ENCODE measurements at regions not wholly inside any gene's neighbourhood (a gene's known extent, or its start where the extent isn't known, plus 50 kb on each side); places are given as distances from the start of the nearest gene placed in this dataset.
A peak's percentile ranks its signal among the peaks of the same experiment; 100 is the strongest.

DNA sequence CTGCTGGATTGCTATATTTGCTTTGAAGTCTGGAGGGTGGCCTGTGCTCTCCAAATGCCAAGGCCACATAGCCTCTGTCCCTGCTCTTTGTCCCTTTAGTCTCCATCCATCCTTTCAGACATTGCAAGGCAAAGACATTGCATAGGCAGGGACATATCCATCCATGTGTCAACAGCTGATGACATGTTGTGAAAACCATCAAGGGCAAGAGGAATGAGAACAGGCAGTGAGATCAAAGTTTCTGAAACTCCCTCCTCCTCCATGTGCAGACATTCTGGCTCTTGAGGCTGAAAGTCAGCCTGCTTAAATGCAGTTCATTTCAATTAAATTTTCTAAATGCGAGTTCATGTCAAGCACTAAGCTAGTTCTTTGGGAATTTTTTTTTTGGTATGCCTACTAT lies 135.2 kb upstream of the CTNNB1 start:
- TF ChIP-seq, protein P1, sequence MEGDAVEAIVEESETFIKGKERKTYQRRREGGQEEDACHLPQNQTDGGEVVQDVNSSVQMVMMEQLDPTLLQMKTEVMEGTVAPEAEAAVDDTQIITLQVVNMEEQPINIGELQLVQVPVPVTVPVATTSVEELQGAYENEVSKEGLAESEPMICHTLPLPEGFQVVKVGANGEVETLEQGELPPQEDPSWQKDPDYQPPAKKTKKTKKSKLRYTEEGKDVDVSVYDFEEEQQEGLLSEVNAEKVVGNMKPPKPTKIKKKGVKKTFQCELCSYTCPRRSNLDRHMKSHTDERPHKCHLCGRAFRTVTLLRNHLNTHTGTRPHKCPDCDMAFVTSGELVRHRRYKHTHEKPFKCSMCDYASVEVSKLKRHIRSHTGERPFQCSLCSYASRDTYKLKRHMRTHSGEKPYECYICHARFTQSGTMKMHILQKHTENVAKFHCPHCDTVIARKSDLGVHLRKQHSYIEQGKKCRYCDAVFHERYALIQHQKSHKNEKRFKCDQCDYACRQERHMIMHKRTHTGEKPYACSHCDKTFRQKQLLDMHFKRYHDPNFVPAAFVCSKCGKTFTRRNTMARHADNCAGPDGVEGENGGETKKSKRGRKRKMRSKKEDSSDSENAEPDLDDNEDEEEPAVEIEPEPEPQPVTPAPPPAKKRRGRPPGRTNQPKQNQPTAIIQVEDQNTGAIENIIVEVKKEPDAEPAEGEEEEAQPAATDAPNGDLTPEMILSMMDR (IDR thresholded peaks at IDR 0.05) = no peak
- intact Hi-C loops (cut with DNase I) = no loop called here
- Histone ChIP-seq H3K9me3 (no peaks in the 10 kb centered on the region), H3K36me3 (no peaks in the 10 kb centered on the region), H3K4me1 (no peaks in the 10 kb centered on the region), H3K4me3 (no peak overlapping the region), H3K27me3 (ENCODE audit: low read depth) (no peaks in the 10 kb centered on the region), H3K27ac (no peak overlapping the region)
- ATAC-seq (no peak), DNase-seq (no peak)

DNA sequence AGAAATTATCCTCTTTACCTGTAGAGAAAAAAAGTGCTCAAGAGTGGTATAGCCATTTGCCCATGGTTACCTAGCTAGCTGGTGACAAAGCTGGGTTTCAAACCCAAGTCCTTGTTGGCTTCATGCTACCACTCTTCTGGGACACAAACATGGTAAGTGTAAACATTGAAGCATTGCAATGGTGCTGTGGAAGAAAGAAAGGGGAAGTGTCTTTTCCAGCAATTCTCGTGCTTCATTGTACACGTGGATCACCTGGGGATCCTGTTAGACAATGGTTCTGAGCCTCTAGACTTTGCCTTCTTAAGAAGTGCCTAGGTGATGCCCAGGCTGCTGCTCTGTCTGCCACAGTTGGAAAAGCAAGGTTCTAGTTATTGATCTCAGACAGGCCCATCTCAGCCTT lies 134.8 kb upstream of the CTNNB1 start:
- Histone ChIP-seq H3K27ac (no peak overlapping the region), H3K27me3 (ENCODE audit: low read depth) (no peaks in the 10 kb centered on the region), H3K4me1 (no peaks in the 10 kb centered on the region), H3K36me3 (no peaks in the 10 kb centered on the region), H3K9me3 (no peaks in the 10 kb centered on the region), H3K4me3 (no peak overlapping the region)
- TF ChIP-seq, protein P1 (IDR thresholded peaks at IDR 0.05) = no peak
- ATAC-seq = no peak
- intact Hi-C loops (cut with DNase I) = no loop called here
- no peak for DNase-seq

DNA sequence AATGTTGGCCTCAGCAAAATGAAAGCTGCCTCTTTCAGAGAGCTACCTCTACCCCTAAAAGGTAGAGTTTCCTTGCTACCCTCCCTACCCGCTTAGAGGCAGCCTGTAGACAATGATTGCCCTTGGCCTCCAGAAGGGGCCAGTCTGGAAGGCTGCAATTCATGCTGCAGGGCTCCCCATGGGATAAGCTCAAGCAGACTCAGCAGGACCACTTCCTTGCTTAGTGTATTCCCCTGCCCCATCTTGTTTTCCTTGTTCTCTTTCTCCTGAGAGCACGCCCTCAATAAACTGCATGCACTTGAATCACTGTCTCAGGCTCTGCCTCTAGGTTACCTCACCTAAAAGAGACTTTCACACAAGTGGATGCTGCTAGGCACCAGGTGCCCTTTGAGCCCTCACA lies 134.0 kb upstream of the CTNNB1 start:
- DNase-seq = no peak
- Histone ChIP-seq H3K36me3 (no peaks in the 10 kb centered on the region), H3K4me1 (no peaks in the 10 kb centered on the region), H3K27me3 (ENCODE audit: low read depth) (no peaks in the 10 kb centered on the region), H3K27ac (no peak overlapping the region), H3K4me3 (no peak overlapping the region), H3K9me3 (no peaks in the 10 kb centered on the region)
- no peak for ATAC-seq
- intact Hi-C loops (cut with DNase I) = no loop called here
- TF ChIP-seq, protein P1 (IDR thresholded peaks at IDR 0.05) = no peak

DNA sequence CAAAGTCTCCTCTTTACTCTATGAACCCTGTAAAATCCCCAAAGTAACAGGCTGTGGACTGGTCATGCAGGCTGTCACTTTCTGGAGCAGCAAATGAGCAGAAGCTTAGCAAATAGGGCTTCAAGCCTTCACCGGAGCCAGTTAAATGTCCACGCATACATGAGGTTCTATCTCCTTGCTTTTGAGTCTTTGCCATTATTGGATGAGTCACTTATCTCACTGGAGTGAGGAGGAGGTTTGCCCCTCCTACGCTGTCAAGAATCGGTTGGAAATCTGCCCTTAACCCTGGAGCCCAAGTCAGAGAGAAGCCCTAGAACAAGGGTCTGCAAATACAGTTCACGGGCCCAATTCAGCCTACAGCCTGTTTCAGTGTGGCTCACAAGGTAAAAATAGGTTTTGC lies 126.1 kb upstream of the CTNNB1 start:
- DNase-seq = no peak
- H3K9me3 ChIP-seq = no peaks in the 10 kb centered on the region
- TF ChIP-seq, protein P1 (IDR thresholded peaks at IDR 0.05) = no peak
- no peaks in the 10 kb centered on the region for H3K36me3 ChIP-seq
- ATAC-seq = no peak
- H3K4me1 ChIP-seq = no peaks in the 10 kb centered on the region
- no peaks in the 10 kb centered on the region for H3K27me3 ChIP-seq (ENCODE audit: low read depth)
- H3K4me3 ChIP-seq = no peak overlapping the region
- no peak overlapping the region for H3K27ac ChIP-seq
- intact Hi-C loops (cut with DNase I) = no loop called here

DNA sequence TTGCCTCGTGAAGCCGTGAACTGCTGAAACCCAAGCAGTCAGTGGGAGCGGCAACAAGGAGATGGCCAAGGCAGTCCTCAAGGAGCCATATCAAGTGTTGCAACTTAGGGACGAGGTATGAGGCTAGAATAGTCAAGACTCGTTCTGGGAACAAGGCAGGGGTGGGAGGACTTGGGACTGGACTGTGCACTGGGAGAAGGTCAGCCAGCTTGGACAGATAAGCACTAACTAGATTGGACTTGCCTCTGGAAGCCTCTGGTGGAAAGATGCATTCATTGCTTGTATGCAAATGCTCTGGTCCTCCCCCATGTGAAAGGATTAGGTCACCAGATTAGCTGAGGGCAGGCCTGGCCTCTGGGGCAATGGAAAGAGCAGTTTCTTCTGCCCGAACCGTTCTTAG lies 123.3 kb upstream of the CTNNB1 start:
- H3K27ac ChIP-seq = no peak overlapping the region
- intact Hi-C loops (cut with DNase I) = no loop called here
- no peak overlapping the region for H3K4me3 ChIP-seq
- H3K4me1 ChIP-seq = no peaks in the 10 kb centered on the region
- DNase-seq (no peak), ATAC-seq (peak in 1 of 2 donors; percentile 41)
- TF ChIP-seq, protein P1 (IDR thresholded peaks at IDR 0.05) = no peak
- H3K9me3 ChIP-seq = no peaks in the 10 kb centered on the region
- H3K36me3 ChIP-seq = no peaks in the 10 kb centered on the region
- H3K27me3 ChIP-seq (ENCODE audit: low read depth) = no peaks in the 10 kb centered on the region

DNA sequence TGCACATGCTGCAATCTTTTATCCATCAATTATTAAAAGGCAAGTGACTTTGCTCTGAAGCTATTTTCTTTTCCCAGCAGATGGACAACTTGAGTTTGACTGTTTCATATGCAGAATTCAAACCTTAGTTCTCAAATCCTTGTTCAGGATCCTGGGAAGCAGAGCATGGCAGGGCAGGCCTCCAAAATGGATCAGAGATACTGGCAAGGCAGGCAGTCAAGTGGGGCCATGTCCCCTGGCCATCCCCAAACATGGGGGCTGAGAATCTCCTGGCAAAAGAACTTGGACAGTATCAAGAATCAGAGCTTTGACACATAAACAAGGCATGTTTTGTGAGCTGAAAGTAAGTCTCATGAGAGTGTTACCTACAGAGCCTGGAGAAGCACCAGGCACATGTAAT lies 122.9 kb upstream of the CTNNB1 start:
- no peaks in the 10 kb centered on the region for H3K4me1 ChIP-seq
- TF ChIP-seq, protein P1 (IDR thresholded peaks at IDR 0.05) = no peak
- no peaks in the 10 kb centered on the region for H3K36me3 ChIP-seq
- intact Hi-C loops (cut with DNase I) = no loop called here
- ATAC-seq (no peak), DNase-seq (no peak)
- no peak overlapping the region for H3K27ac ChIP-seq
- no peak overlapping the region for H3K4me3 ChIP-seq
- no peaks in the 10 kb centered on the region for H3K27me3 ChIP-seq (ENCODE audit: low read depth)
- H3K9me3 ChIP-seq = no peaks in the 10 kb centered on the region
